Body of pancreas (tissue), 4 donors: ENCODE measurements at regions not wholly inside any gene's neighbourhood (a gene's known extent, or its start where the extent isn't known, plus 50 kb on each side); places are given as distances from the start of the nearest gene placed in this dataset.

Source experiments
- ATAC-seq: fragments of 150-250 bp; one replicate; pipeline ENCODE4 v1.9.1; 2016
- DNase-seq, 4 donors: peaks; one replicate each; pipeline ENCODE4 v3.0.0-alpha.2; 2019
- H3K27ac ChIP-seq, 4 donors: fragments of 200-600 bp; sonication (generic); 1 replicate in 3 of 4; 2 replicates in 1 of 4; pipeline versions ENCODE4 v1.5.1 to v1.6.1; 2016 to 2019; ENCODE audit warnings: mild to moderate bottlenecking in 1 of 4, mixed read lengths in 1 of 4, moderate library complexity in 1 of 4
- H3K27me3 ChIP-seq, 2 donors: fragments of 200-600 bp; sonication (generic); one replicate each; pipeline ENCODE4 v1.6.0; 2016; ENCODE audit warnings: mild to moderate bottlenecking in 1 of 2
- H3K36me3 ChIP-seq, 2 donors: fragments of 200-600 bp; sonication (generic); replicated peaks in 1 of 2; 2 replicates each; pipeline ENCODE4 v1.5.1; 2016; ENCODE audit warnings: low read depth in 2 of 2; ENCODE audit not compliant: insufficient read depth in 1 of 2
- H3K4me1 ChIP-seq: fragments of 200-600 bp; sonication (generic); one replicate; pipeline ENCODE4 v1.6.0; 2016
- H3K4me3 ChIP-seq, 2 donors: fragments of 200-600 bp; sonication (generic); 1 replicate in 1 of 2; 2 replicates in 1 of 2; pipeline ENCODE4 v1.5.1; 2016 to 2019
- H3K9me3 ChIP-seq, 3 donors: fragments of 200-600 bp; sonication (generic); 1 replicate in 2 of 3; 2 replicates in 1 of 3; pipeline ENCODE4 v1.5.1; 2016
- POLR2A ChIP-seq, 3 donors: fragments of 450-650 bp; IDR thresholded peaks; one replicate each; pipeline ENCODE4 v1.6.1; 2016; ENCODE audit warnings: antibody characterized with exemption in 3 of 3, mild to moderate bottlenecking in 2 of 3
- WGBS, 2 donors: methylation state at CpG; one replicate each; pipeline ENCODE4 v1.1.5; 2017; 5-methylcytosine and 5-hydroxymethylcytosine counted together
- intact Hi-C: fragments of 100-400 bp; cut with DNase I; formaldehyde crosslinking; loops from one replicate; pipeline ENCODE4 v1.15.1; 2023
- TF ChIP-seq, protein P1 (sequence below), 7 experiments: fragments of 450-650 bp in 4 of 7; fragments of 200-600 bp in 3 of 7; sonication (generic) in 3 of 7; IDR thresholded peaks; one replicate each; pipeline ENCODE4 v1.5.1; 2016 to 2019; ENCODE audit warnings: antibody characterized with exemption in 7 of 7

DNA sequence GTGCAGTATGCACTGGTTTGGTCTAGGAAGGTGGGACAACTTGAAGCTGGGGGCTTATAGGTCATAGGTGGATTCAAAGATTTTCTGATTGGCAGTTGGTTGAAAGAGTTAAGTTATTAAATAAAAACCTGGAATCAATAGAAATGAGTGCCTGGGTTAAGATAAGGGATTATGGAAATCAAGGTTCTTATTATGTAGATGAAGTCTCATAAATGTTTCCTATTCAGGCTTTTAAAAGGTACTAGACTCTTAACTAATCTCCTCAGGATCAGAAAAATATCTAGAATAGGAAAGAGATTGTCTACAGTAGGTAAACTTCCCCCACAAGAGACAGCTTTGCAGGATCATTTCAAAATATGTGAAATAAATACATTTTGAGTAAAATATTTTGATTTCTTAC, 163.3 kb upstream of the FBN2 start:
- Histone ChIP-seq H3K36me3 (no peaks in the 10 kb centered on the region), H3K27me3 (no peaks in the 10 kb centered on the region), H3K4me1 (no peaks in the 10 kb centered on the region), H3K4me3 (no peak overlapping the region), H3K27ac (no peak overlapping the region), H3K9me3 (no peaks in the 10 kb centered on the region)
- no peak for DNase-seq
- no peak for TF ChIP-seq POLR2A (IDR thresholded peaks at IDR 0.05)
- TF ChIP-seq, protein P1, sequence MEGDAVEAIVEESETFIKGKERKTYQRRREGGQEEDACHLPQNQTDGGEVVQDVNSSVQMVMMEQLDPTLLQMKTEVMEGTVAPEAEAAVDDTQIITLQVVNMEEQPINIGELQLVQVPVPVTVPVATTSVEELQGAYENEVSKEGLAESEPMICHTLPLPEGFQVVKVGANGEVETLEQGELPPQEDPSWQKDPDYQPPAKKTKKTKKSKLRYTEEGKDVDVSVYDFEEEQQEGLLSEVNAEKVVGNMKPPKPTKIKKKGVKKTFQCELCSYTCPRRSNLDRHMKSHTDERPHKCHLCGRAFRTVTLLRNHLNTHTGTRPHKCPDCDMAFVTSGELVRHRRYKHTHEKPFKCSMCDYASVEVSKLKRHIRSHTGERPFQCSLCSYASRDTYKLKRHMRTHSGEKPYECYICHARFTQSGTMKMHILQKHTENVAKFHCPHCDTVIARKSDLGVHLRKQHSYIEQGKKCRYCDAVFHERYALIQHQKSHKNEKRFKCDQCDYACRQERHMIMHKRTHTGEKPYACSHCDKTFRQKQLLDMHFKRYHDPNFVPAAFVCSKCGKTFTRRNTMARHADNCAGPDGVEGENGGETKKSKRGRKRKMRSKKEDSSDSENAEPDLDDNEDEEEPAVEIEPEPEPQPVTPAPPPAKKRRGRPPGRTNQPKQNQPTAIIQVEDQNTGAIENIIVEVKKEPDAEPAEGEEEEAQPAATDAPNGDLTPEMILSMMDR (IDR thresholded peaks at IDR 0.05), result no peak
- intact Hi-C loops, result no loop called here
- no peak for ATAC-seq

DNA sequence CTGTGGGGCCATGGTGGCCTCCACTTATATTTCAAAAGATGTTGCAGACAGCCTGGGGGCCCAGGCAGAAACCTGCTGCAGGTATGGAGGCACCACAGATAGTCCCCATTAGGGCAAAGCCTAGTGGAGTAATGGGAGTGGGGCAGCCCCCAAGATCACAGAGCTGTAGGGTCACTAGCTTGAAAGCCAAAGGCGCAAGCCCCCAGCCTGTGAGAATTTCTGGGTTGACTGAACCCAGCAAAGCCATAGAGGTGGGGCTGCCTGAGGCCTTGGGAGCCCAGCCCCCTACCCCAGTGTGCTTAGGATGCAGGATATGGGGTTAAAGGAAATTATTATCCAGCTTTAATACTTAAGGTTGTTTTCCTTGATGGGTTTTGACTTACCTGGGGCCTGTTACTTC, 165.3 kb upstream of the FBN2 start:
- DNase-seq (no peak), ATAC-seq (no peak)
- intact Hi-C loops, result no loop called here
- Histone ChIP-seq H3K4me1 (no peaks in the 10 kb centered on the region), H3K27me3 (no peaks in the 10 kb centered on the region), H3K36me3 (no peaks in the 10 kb centered on the region), H3K4me3 (no peak overlapping the region), H3K27ac (no peak overlapping the region), H3K9me3 (no peaks in the 10 kb centered on the region)
- no peak for TF ChIP-seq POLR2A (IDR thresholded peaks at IDR 0.05)
- TF ChIP-seq, protein P1 (IDR thresholded peaks at IDR 0.05), result no peak
- 62 to 88% methylated on average over 1 of the region's 1 CpG for WGBS, 2 donors

DNA sequence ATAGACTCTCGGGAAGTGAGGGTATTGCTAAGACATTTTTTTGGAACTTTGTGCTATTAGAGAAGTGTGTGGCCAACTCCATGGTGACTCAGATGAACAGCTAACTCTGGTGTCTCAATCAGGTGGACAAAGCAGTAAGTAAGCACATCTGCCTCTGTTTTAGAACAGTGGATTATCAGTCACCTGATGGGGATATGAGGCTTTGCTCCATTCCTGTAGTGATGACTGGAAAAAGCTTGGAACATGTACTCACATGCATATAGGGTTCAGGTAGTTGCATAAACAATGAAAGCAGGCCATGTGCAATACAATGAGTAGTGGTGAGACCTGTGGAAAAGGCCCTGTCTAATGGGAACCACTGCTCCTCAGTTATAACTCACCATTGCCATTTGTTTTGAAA, 168.2 kb upstream of the FBN2 start:
- 65 to 90% methylated on average over 1 of the region's 1 CpG for WGBS, 2 donors
- TF ChIP-seq, protein P1 (IDR thresholded peaks at IDR 0.05), result no peak
- no peak for TF ChIP-seq POLR2A (IDR thresholded peaks at IDR 0.05)
- Histone ChIP-seq H3K27me3 (no peaks in the 10 kb centered on the region), H3K36me3 (no peaks in the 10 kb centered on the region), H3K27ac (no peak overlapping the region), H3K4me3 (no peak overlapping the region), H3K9me3 (no peaks in the 10 kb centered on the region), H3K4me1 (no peaks in the 10 kb centered on the region)
- intact Hi-C loops, result no loop called here
- no peak for ATAC-seq
- no peak for DNase-seq

DNA sequence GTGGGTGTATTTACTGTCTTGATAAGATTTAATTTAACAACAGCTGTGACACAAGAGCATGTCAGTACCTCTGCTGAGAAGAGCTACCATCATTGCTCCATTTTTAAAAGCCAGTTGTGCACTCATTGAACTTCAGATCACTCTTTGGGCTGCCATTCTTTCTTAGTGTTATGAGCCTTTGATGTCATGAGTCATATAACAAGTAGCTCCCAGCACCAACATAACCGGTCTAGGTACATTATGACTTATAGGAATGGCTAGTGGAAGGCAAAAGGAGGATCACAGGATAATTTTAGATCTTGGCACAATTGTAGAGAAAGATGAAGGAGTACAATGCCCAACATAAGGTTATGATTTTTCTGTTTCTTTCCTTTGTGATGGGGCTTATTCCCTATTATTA, 170.8 kb upstream of the FBN2 start:
- H3K4me3 ChIP-seq, result no peak overlapping the region
- WGBS, 2 donors, result 72 to 76% methylated on average over 1 of the region's 1 CpG
- intact Hi-C loops, result no loop called here
- DNase-seq, result no peak
- TF ChIP-seq, protein P1 (IDR thresholded peaks at IDR 0.05), result no peak
- no peak for TF ChIP-seq POLR2A (IDR thresholded peaks at IDR 0.05)
- H3K4me1 ChIP-seq, result no peaks in the 10 kb centered on the region
- no peaks in the 10 kb centered on the region for H3K27me3 ChIP-seq
- no peaks in the 10 kb centered on the region for H3K36me3 ChIP-seq
- H3K27ac ChIP-seq, result no peak overlapping the region
- H3K9me3 ChIP-seq, result no peaks in the 10 kb centered on the region
- ATAC-seq, result no peak

DNA sequence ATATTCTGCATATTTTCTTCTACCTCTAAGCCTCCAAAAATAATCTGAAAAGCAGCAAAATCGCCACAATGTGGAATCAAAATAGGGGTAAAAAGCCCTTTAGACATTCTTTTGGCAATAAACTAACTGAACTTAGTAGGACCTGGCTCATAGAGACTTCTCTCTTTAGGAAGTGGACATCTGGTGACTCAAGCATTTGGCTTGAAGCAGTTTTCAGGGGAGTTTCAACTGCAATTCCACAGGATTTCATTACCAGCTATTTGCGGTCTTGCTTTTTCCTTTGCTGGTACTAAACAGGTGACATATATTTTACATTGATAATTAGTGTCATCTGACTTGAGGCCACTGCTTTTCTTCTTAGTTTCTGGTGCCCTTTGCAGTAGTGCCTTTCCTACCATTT, 173.2 kb upstream of the FBN2 start:
- ATAC-seq, result no peak
- Histone ChIP-seq H3K27ac (no peak overlapping the region), H3K9me3 (no peaks in the 10 kb centered on the region), H3K4me3 (no peak overlapping the region), H3K36me3 (no peaks in the 10 kb centered on the region), H3K27me3 (no peaks in the 10 kb centered on the region), H3K4me1 (no peaks in the 10 kb centered on the region)
- DNase-seq, result no peak
- 70 to 73% methylated on average over 2 of the region's 2 CpGs for WGBS, 2 donors
- TF ChIP-seq, protein P1 (IDR thresholded peaks at IDR 0.05), result no peak
- no peak for TF ChIP-seq POLR2A (IDR thresholded peaks at IDR 0.05)
- intact Hi-C loops, result no loop called here
